Fibroblast of lung (primary cell): ENCODE measurements at regions not wholly inside any gene's neighbourhood (a gene's known extent, or its start where the extent isn't known, plus 50 kb on each side); places are given as distances from the start of the nearest gene placed in this dataset.

Experiments
- CTCF ChIP-seq, 2 donors: IDR thresholded peaks in 1 of 2; conservative IDR thresholded peaks in 1 of 2; 1 replicate in 1 of 2; 2 replicates in 1 of 2; pipeline ENCODE4 v1.5.1; 2011 to 2012; ENCODE audit warnings: low read length in 2 of 2, control low read depth in 1 of 2, inconsistent platforms in 1 of 2, low read depth in 1 of 2, mild to moderate bottlenecking in 1 of 2
- EZH2 ChIP-seq: IDR thresholded peaks from 2 replicates; pipeline ENCODE4 v1.5.1; 2012; ENCODE audit warnings: low read length, control low read depth, mild to moderate bottlenecking; ENCODE audit errors: missing control alignments

GRCh38 chr2:61722318-61722717, 131.5 kb downstream of the FAM161A start:
- TF ChIP-seq CTCF (conservative IDR thresholded peaks at IDR 0.05 in 1 of 2, IDR thresholded peaks at IDR 0.05 in 1 of 2; ENCODE audit: low read depth in 1 of 2, low read length in 2 of 2) (no peak), EZH2 (no peak)
